GM12878 (cell line): ENCODE measurements at regions not wholly inside any gene's neighbourhood (a gene's known extent, or its start where the extent isn't known, plus 50 kb on each side); places are given as distances from the start of the nearest gene placed in this dataset.

Source experiments
- ATAC-seq: fragments of 200-7000 bp; cut with Tn5 transposase; 3 replicates; pipeline ENCODE4 v1.9.1; 2020; ENCODE audit warnings: mild to moderate bottlenecking, moderate library complexity
- BruUV-seq: library from RNA; stranded (reverse); fragments of 400-500 nt; replicated peaks from 2 replicates; lab custom pipeline; 2021; lab: Mats Ljungman, UMichigan
- CTCF ChIA-PET: fragments of 300-600 bp; sonication (Branson Sonifier 250); formaldehyde crosslinking; extraction: SDS; loops from one replicate; lab custom pipeline; 2021; ENCODE audit warnings: inconsistent platforms; lab: Yijun Ruan, JAX
- POLR2A ChIA-PET: fragments of 350-600 bp; formaldehyde crosslinking; extraction: SDS; loops from one replicate; lab custom pipeline; 2021; ENCODE audit warnings: inconsistent platforms; lab: Charles Lee
- RAD21 ChIA-PET: fragments of 300-600 bp; sonication (Branson Sonifier 250); formaldehyde crosslinking; loops from one replicate; lab custom pipeline; 2023; ENCODE audit warnings: antibody characterized with exemption; ENCODE audit not compliant: unreplicated experiment; lab: Charles Lee
- SMC1A ChIA-PET: fragments of 300-600 bp; sonication (Branson Sonifier 250); formaldehyde crosslinking; loops from one replicate; lab custom pipeline; 2023; ENCODE audit not compliant: unreplicated experiment, uncharacterized antibody; lab: Charles Lee
- DNase-seq: peaks from one replicate; pipeline ENCODE4 v3.0.0-alpha.2; 2011; ENCODE audit warnings: low read depth, low spot score
- FAIRE-seq: peaks from 3 replicates; lab custom pipeline; 2011; peaks lifted over from hg19 to GRCh38; lab: Jason Lieb, UNC
- H2AFZ ChIP-seq: 2 replicates; pipeline ENCODE4 v1.6.0; 2011; ENCODE audit warnings: low read depth, low read length, control low read depth; ENCODE audit not compliant: control insufficient read depth
- H3K27ac ChIP-seq: 2 replicates; pipeline ENCODE4 v1.5.1; 2011; ENCODE audit warnings: control low read depth; ENCODE audit not compliant: control insufficient read depth, insufficient read depth
- H3K27me3 ChIP-seq, 2 experiments: replicated peaks in 1 of 2; 2 replicates each; pipeline versions ENCODE4 v1.6.0 to v1.6.1; 2011; ENCODE audit warnings: low read length in 1 of 2; ENCODE audit not compliant: control insufficient read depth in 2 of 2, insufficient read depth in 2 of 2
- H3K36me3 ChIP-seq, 2 experiments: 2 replicates each; pipeline ENCODE4 v1.5.1; 2011; ENCODE audit warnings: low read length in 1 of 2; ENCODE audit not compliant: control insufficient read depth in 2 of 2, insufficient read depth in 2 of 2
- H3K4me1 ChIP-seq: 2 replicates; pipeline ENCODE4 v1.6.1; 2011; ENCODE audit warnings: mild to moderate bottlenecking, low read length, moderate library complexity, mixed read lengths; ENCODE audit not compliant: control insufficient read depth, insufficient read depth
- H3K4me2 ChIP-seq: 2 replicates; pipeline ENCODE4 v1.6.0; 2011; ENCODE audit warnings: control low read depth; ENCODE audit not compliant: control insufficient read depth, insufficient read depth
- H3K4me3 ChIP-seq: fragments of 200-600 bp; sonication (generic); 2 replicates; pipeline ENCODE4 v1.5.1; 2016
- H3K79me2 ChIP-seq: 2 replicates; pipeline ENCODE4 v1.6.0; 2011; ENCODE audit warnings: low read length; ENCODE audit not compliant: control insufficient read depth, insufficient read depth
- H3K9ac ChIP-seq: 2 replicates; pipeline ENCODE4 v1.8.0; 2011; ENCODE audit warnings: low read length, control low read depth, mixed read lengths; ENCODE audit not compliant: control insufficient read depth, insufficient read depth
- H3K9me3 ChIP-seq: replicated peaks from 3 replicates; pipeline ENCODE4 v1.5.1; 2011; ENCODE audit warnings: mild to moderate bottlenecking, low read length; ENCODE audit not compliant: control insufficient read depth, insufficient read depth
- H4K20me1 ChIP-seq: 2 replicates; pipeline ENCODE4 v1.6.0; 2011; ENCODE audit not compliant: control insufficient read depth, insufficient read depth
- BCL11A ChIP-seq: IDR thresholded peaks from 2 replicates; pipeline ENCODE4 v1.6.1; 2011; ENCODE audit warnings: low read depth, low read length
- CBX5 ChIP-seq: sonication (generic); IDR thresholded peaks from 2 replicates; pipeline ENCODE4 v1.6.1; 2016; ENCODE audit warnings: low read depth, moderate library complexity, mild to moderate bottlenecking, inconsistent platforms
- CHD2 ChIP-seq: IDR thresholded peaks from 2 replicates; pipeline ENCODE4 v1.6.1; 2011; ENCODE audit warnings: low read depth, low read length, improper control_type of control experiment, borderline replicate concordance
- CHD4 ChIP-seq: fragments of 200-600 bp; sonication (generic); IDR thresholded peaks from 2 replicates; pipeline ENCODE4 v1.6.1; 2016; ENCODE audit warnings: mild to moderate bottlenecking
- ESRRA ChIP-seq: IDR thresholded peaks from 2 replicates; pipeline ENCODE4 v1.6.1; 2012; ENCODE audit warnings: mild to moderate bottlenecking, low read length, improper control_type of control experiment
- EZH2 ChIP-seq: IDR thresholded peaks from 2 replicates; pipeline ENCODE4 v1.6.1; 2012; ENCODE audit warnings: low read depth, mild to moderate bottlenecking, control low read depth, inconsistent platforms, low read length, borderline replicate concordance; ENCODE audit not compliant: control insufficient read depth
- HDAC6 ChIP-seq: fragments of 200-600 bp; sonication (generic); IDR thresholded peaks from one replicate; pipeline ENCODE4 v1.8.0; 2017; ENCODE audit warnings: antibody characterized with exemption; ENCODE audit not compliant: unreplicated experiment
- NR2F1 ChIP-seq: fragments of 450-650 bp; conservative IDR thresholded peaks from 2 replicates; pipeline ENCODE4 v1.6.1; 2017; ENCODE audit warnings: mild to moderate bottlenecking
- POLR2AphosphoS5 ChIP-seq: IDR thresholded peaks from 2 replicates; pipeline ENCODE4 v1.6.1; 2011; ENCODE audit warnings: mild to moderate bottlenecking, low read length, inconsistent platforms
- WGBS: methylation state at CpG from one replicate; pipeline ENCODE4 v1.1.6; 2016; ENCODE audit warnings: low lambda C conversion rate; ENCODE audit not compliant: insufficient replicate concordance, insufficient coverage; ENCODE audit errors: missing lambda C conversion rate; 5-methylcytosine and 5-hydroxymethylcytosine counted together
- in situ Hi-C: fragments of 300-500 bp; cut with MboI; formaldehyde crosslinking; loops from 9 replicates; pipeline ENCODE4 v1.14.3; 2018; ENCODE audit warnings: mixed read lengths
- intact Hi-C: fragments of 100-400 bp; cut with micrococcal nuclease; formaldehyde crosslinking; loops from one replicate; pipeline ENCODE4 v1.14.2; 2022; ENCODE audit not compliant: unreplicated experiment
- TF ChIP-seq, protein P1 (sequence below): fragments of 450-650 bp; IDR thresholded peaks from 2 replicates; pipeline ENCODE4 v1.6.1; 2018; ENCODE audit warnings: mild to moderate bottlenecking, low read depth, moderate library complexity; ENCODE audit not compliant: partially characterized antibody
- TF ChIP-seq, protein P2 (sequence below): IDR thresholded peaks from 2 replicates; pipeline ENCODE4 v1.6.1; 2011; ENCODE audit warnings: mild to moderate bottlenecking, low read depth, low read length, moderate library complexity; ENCODE audit not compliant: insufficient replicate concordance
- TF ChIP-seq, protein P3 (sequence below): fragments of 150-350 bp; IDR thresholded peaks from 2 replicates; pipeline ENCODE4 v1.6.1; 2016; ENCODE audit warnings: low read depth, low read length
- TF ChIP-seq, protein P4 (sequence below): fragments of 450-650 bp; IDR thresholded peaks from 2 replicates; pipeline ENCODE4 v1.6.1; 2017; ENCODE audit warnings: low read depth, mild to moderate bottlenecking, moderate library complexity

DNA sequence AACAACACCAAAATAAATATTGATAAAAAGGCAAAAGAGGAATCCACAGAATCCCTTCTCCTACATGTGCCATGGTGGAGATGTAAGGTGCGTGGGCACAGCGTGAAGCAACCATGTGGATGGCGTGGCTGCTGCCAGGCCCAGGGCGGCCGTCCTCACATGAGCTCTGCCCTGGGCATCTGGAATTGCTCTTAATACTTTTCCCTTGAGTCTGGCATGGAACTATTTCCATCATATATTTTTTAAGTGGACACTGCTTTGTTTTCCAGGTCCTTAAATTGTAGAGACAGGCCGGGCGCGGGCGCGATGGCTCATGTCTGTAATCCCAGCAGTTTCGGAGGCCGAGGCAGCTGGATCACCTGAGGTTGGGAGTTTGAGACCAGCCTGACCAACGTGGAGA lies 349.3 kb downstream of the IRX1 start (continued):
- TF ChIP-seq EZH2 (no peak), CHD4 (no peak)

DNA sequence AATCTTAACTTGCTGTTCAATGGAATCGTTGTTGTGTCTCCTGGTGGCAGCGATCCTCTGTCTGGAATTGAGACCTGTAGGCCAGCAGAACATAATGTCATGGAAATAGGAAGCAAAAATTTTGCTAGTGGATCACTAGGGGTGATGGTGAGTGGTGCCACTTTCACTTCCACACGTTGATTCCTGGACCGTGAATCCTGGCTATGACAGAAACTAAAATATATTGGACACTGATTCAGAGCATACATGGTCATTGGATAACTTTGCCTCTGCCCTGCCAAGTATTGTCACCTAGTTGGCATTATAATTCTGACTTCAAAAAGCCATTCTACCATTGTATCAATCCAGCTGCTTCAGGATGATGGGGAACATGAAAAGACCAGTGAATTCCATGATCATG lies 353.2 kb downstream of the IRX1 start:
- no peaks in the 10 kb centered on the region for H3K36me3 ChIP-seq
- no peaks in the 10 kb centered on the region for H3K79me2 ChIP-seq
- in situ Hi-C loops (no loop called here), intact Hi-C loops (no loop called here)
- WGBS = 5% methylated on average over 4 of the region's 4 CpGs
- H3K27me3 ChIP-seq = no peaks in the 10 kb centered on the region
- FAIRE-seq = no peak
- RAD21 ChIA-PET = no interaction called here
- ATAC-seq = no peak
- CTCF ChIA-PET = no interaction called here
- H3K9ac ChIP-seq = no peak overlapping the region
- SMC1A ChIA-PET = no interaction called here
- H3K27ac ChIP-seq = no peak overlapping the region
- BruUV-seq = no TSS peak
- no peak overlapping the region for H2AFZ ChIP-seq
- H4K20me1 ChIP-seq = no peaks in the 10 kb centered on the region
- DNase-seq = no peak
- POLR2A ChIA-PET = no interaction called here
- H3K4me1 ChIP-seq = no peaks in the 10 kb centered on the region
- no peak overlapping the region for H3K4me3 ChIP-seq
- H3K9me3 ChIP-seq = no peaks in the 10 kb centered on the region; the same call in 2 of the 3 replicates
- TF ChIP-seq POLR2AphosphoS5 (no peak), BCL11A (no peak), CBX5 (no peak), CHD2 (no peak), HDAC6 (no peak), NR2F1 (no peak), ESRRA (no peak)
- TF ChIP-seq, protein P1, sequence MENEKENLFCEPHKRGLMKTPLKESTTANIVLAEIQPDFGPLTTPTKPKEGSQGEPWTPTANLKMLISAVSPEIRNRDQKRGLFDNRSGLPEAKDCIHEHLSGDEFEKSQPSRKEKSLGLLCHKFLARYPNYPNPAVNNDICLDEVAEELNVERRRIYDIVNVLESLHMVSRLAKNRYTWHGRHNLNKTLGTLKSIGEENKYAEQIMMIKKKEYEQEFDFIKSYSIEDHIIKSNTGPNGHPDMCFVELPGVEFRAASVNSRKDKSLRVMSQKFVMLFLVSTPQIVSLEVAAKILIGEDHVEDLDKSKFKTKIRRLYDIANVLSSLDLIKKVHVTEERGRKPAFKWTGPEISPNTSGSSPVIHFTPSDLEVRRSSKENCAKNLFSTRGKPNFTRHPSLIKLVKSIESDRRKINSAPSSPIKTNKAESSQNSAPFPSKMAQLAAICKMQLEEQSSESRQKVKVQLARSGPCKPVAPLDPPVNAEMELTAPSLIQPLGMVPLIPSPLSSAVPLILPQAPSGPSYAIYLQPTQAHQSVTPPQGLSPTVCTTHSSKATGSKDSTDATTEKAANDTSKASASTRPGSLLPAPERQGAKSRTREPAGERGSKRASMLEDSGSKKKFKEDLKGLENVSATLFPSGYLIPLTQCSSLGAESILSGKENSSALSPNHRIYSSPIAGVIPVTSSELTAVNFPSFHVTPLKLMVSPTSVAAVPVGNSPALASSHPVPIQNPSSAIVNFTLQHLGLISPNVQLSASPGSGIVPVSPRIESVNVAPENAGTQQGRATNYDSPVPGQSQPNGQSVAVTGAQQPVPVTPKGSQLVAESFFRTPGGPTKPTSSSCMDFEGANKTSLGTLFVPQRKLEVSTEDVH = no peak
- TF ChIP-seq, protein P2, sequence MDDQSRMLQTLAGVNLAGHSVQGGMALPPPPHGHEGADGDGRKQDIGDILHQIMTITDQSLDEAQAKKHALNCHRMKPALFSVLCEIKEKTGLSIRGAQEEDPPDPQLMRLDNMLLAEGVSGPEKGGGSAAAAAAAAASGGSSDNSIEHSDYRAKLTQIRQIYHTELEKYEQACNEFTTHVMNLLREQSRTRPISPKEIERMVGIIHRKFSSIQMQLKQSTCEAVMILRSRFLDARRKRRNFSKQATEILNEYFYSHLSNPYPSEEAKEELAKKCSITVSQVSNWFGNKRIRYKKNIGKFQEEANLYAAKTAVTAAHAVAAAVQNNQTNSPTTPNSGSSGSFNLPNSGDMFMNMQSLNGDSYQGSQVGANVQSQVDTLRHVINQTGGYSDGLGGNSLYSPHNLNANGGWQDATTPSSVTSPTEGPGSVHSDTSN = no peak
- TF ChIP-seq, protein P3, sequence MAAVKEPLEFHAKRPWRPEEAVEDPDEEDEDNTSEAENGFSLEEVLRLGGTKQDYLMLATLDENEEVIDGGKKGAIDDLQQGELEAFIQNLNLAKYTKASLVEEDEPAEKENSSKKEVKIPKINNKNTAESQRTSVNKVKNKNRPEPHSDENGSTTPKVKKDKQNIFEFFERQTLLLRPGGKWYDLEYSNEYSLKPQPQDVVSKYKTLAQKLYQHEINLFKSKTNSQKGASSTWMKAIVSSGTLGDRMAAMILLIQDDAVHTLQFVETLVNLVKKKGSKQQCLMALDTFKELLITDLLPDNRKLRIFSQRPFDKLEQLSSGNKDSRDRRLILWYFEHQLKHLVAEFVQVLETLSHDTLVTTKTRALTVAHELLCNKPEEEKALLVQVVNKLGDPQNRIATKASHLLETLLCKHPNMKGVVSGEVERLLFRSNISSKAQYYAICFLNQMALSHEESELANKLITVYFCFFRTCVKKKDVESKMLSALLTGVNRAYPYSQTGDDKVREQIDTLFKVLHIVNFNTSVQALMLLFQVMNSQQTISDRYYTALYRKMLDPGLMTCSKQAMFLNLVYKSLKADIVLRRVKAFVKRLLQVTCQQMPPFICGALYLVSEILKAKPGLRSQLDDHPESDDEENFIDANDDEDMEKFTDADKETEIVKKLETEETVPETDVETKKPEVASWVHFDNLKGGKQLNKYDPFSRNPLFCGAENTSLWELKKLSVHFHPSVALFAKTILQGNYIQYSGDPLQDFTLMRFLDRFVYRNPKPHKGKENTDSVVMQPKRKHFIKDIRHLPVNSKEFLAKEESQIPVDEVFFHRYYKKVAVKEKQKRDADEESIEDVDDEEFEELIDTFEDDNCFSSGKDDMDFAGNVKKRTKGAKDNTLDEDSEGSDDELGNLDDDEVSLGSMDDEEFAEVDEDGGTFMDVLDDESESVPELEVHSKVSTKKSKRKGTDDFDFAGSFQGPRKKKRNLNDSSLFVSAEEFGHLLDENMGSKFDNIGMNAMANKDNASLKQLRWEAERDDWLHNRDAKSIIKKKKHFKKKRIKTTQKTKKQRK = no peak
- TF ChIP-seq, protein P4, sequence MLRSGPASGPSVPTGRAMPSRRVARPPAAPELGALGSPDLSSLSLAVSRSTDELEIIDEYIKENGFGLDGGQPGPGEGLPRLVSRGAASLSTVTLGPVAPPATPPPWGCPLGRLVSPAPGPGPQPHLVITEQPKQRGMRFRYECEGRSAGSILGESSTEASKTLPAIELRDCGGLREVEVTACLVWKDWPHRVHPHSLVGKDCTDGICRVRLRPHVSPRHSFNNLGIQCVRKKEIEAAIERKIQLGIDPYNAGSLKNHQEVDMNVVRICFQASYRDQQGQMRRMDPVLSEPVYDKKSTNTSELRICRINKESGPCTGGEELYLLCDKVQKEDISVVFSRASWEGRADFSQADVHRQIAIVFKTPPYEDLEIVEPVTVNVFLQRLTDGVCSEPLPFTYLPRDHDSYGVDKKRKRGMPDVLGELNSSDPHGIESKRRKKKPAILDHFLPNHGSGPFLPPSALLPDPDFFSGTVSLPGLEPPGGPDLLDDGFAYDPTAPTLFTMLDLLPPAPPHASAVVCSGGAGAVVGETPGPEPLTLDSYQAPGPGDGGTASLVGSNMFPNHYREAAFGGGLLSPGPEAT = no peak
- H3K4me2 ChIP-seq = no peak overlapping the region
